ENCODE measurements at regions not wholly inside any gene's neighbourhood (a gene's known extent, or its start where the extent isn't known, plus 50 kb on each side); places are given as distances from the start of the nearest gene placed in this dataset.

DNA sequence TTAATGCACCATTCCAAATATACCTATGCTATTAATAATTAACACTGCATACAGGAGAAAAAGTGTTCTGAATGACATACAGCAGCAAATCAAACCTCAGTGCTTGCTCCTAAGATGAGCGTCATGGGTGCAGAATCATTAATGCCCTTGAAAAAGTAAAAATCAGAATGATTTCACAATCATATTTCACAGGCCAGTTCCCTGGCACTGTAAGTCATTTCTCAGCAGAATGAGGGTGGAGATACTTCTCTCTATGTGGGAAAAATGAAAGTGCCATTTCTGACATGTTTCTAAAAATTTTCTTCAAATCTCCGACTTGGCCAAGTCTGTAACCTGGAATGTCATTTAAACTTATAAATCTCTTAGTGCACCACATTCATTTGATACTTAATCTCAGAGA is 549.8 kb upstream of the AGTR1 start:
- POLR2A ChIA-PET (ENCODE audit: low non-redundant PET), result no interaction called here
- Histone ChIP-seq H3K4me1 (ENCODE audit: insufficient read depth, low read length, poor library complexity, severe bottlenecking) (peaks cover 10% of the 10 kb centered on the region), H3K9me3 (ENCODE audit: low read depth, low read length, poor library complexity, severe bottlenecking) (no peaks in the 10 kb centered on the region), H3K27me3 (replicated peaks; ENCODE audit: insufficient read depth, low read depth, low read length, poor library complexity) (no peaks in the 10 kb centered on the region), H3K27ac (ENCODE audit: low read depth, low read length, poor library complexity, severe bottlenecking) (no peak overlapping the region), H3K36me3 (ENCODE audit: insufficient read depth, low read length, poor library complexity, severe bottlenecking) (no peaks in the 10 kb centered on the region), H3K4me3 (ENCODE audit: low read depth, low read length, poor library complexity, severe bottlenecking) (no peak overlapping the region)
- no TSS peak for BruUV-seq (replicated peaks)
- CTCF ChIA-PET, result no interaction called here
- no peak for TF ChIP-seq EZH2 (IDR thresholded peaks at IDR 0.05; ENCODE audit: borderline replicate concordance, low read depth, low read length, poor library complexity, severe bottlenecking)
- TF ChIP-seq, protein P1, sequence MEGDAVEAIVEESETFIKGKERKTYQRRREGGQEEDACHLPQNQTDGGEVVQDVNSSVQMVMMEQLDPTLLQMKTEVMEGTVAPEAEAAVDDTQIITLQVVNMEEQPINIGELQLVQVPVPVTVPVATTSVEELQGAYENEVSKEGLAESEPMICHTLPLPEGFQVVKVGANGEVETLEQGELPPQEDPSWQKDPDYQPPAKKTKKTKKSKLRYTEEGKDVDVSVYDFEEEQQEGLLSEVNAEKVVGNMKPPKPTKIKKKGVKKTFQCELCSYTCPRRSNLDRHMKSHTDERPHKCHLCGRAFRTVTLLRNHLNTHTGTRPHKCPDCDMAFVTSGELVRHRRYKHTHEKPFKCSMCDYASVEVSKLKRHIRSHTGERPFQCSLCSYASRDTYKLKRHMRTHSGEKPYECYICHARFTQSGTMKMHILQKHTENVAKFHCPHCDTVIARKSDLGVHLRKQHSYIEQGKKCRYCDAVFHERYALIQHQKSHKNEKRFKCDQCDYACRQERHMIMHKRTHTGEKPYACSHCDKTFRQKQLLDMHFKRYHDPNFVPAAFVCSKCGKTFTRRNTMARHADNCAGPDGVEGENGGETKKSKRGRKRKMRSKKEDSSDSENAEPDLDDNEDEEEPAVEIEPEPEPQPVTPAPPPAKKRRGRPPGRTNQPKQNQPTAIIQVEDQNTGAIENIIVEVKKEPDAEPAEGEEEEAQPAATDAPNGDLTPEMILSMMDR (conservative IDR thresholded peaks at IDR 0.05; ENCODE audit: low read depth, low read length), result no peak
- intact Hi-C loops (cut with micrococcal nuclease; ENCODE audit: unreplicated experiment), result no loop called here
- no peak for DNase-seq (ENCODE audit: low spot score)

DNA sequence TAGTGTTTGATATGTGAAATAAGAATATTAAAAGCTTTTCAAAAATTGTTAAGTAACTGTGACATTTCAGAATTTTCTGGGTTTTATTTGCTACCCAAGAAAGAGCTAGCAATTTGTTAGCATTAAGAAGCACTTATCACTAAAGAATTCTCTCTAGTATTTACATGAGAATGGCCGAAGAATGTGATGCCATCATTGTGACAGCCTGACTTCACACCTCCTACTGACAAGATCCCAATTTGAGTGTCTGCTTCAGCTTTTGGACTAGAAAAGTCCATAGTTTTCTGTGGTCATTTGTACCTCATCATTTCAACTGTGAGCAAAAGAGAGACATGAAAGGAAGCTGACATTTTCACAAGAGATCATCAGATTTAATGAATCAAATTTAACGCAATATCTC is 548.1 kb upstream of the AGTR1 start:
- Histone ChIP-seq H3K27me3 (replicated peaks; ENCODE audit: insufficient read depth, low read depth, low read length, poor library complexity) (no peaks in the 10 kb centered on the region), H3K36me3 (ENCODE audit: insufficient read depth, low read length, poor library complexity, severe bottlenecking) (no peaks in the 10 kb centered on the region), H3K4me1 (ENCODE audit: insufficient read depth, low read length, poor library complexity, severe bottlenecking) (peaks cover 10% of the 10 kb centered on the region), H3K4me3 (ENCODE audit: low read depth, low read length, poor library complexity, severe bottlenecking) (no peak overlapping the region), H3K27ac (ENCODE audit: low read depth, low read length, poor library complexity, severe bottlenecking) (no peak overlapping the region), H3K9me3 (ENCODE audit: low read depth, low read length, poor library complexity, severe bottlenecking) (no peaks in the 10 kb centered on the region)
- CTCF ChIA-PET, result no interaction called here
- no TSS peak for BruUV-seq (replicated peaks)
- DNase-seq (ENCODE audit: low spot score), result no peak
- intact Hi-C loops (cut with micrococcal nuclease; ENCODE audit: unreplicated experiment), result no loop called here
- TF ChIP-seq, protein P1 (conservative IDR thresholded peaks at IDR 0.05; ENCODE audit: low read depth, low read length), result no peak
- no peak for TF ChIP-seq EZH2 (IDR thresholded peaks at IDR 0.05; ENCODE audit: borderline replicate concordance, low read depth, low read length, poor library complexity, severe bottlenecking)
- POLR2A ChIA-PET (ENCODE audit: low non-redundant PET), result no interaction called here

DNA sequence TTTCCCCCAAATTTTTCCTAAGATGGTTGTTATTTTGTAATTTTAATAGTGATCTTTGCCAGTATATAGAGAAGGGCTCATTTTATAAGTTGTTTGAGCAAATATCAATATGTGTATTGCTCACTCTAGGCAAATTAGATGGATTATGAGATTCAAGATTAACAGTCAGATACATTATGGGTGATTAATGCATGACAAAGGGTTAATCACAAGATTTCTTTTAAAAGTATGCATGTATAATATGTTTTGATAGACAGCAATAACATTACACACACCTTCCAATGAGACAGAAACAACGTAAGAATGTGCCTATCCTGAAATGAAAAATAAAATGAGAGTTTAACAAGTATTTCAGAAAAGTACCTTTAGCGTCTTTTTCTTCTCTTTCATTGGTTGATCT is 547.6 kb upstream of the AGTR1 start:
- POLR2A ChIA-PET (ENCODE audit: low non-redundant PET), result no interaction called here
- CTCF ChIA-PET, result no interaction called here
- no TSS peak for BruUV-seq (replicated peaks)

More for the DNA sequence above, 547.6 kb upstream of the AGTR1 start:
- DNase-seq (ENCODE audit: low spot score), result no peak
- Histone ChIP-seq H3K4me1 (ENCODE audit: insufficient read depth, low read length, poor library complexity, severe bottlenecking) (peaks cover 10% of the 10 kb centered on the region), H3K4me3 (ENCODE audit: low read depth, low read length, poor library complexity, severe bottlenecking) (no peak overlapping the region), H3K27me3 (replicated peaks; ENCODE audit: insufficient read depth, low read depth, low read length, poor library complexity) (no peaks in the 10 kb centered on the region), H3K9me3 (ENCODE audit: low read depth, low read length, poor library complexity, severe bottlenecking) (no peaks in the 10 kb centered on the region), H3K36me3 (ENCODE audit: insufficient read depth, low read length, poor library complexity, severe bottlenecking) (no peaks in the 10 kb centered on the region), H3K27ac (ENCODE audit: low read depth, low read length, poor library complexity, severe bottlenecking) (no peak overlapping the region)
- intact Hi-C loops (cut with micrococcal nuclease; ENCODE audit: unreplicated experiment), result no loop called here
- TF ChIP-seq EZH2 (IDR thresholded peaks at IDR 0.05; ENCODE audit: borderline replicate concordance, low read depth, low read length, poor library complexity, severe bottlenecking), result no peak
- TF ChIP-seq, protein P1 (conservative IDR thresholded peaks at IDR 0.05; ENCODE audit: low read depth, low read length), result no peak

Data from A673 (cell line).